ENCODE measurements at regions not wholly inside any gene's neighbourhood (a gene's known extent, or its start where the extent isn't known, plus 50 kb on each side); places are given as distances from the start of the nearest gene placed in this dataset.

GRCh38 chr1:86218859-86219258, 62.3 kb upstream of the COL24A1 start:
- Histone ChIP-seq H3K36me3 (ENCODE audit: control insufficient read depth in 2 of 4, insufficient read depth in 4 of 4, low read length in 3 of 4) (no peaks in the 10 kb centered on the region), H2BK5ac (ENCODE audit: low read depth, low read length) (no peak overlapping the region), H3K4me1 (replicated peaks in 1 of 4; ENCODE audit: control insufficient read depth in 3 of 4, insufficient read depth in 4 of 4, low read length in 3 of 4) (no peaks in the 10 kb centered on the region), H3K9ac (replicated peaks in 1 of 4; ENCODE audit: extremely low read depth in 1 of 4, low read depth in 3 of 4, low read length in 3 of 4) (no peak overlapping the region), H3K4ac (replicated peaks; ENCODE audit: insufficient read length, low read depth, low read length) (no peak overlapping the region), H3K14ac (ENCODE audit: insufficient read length) (no peak overlapping the region), H3K79me2 (ENCODE audit: control insufficient read depth in 1 of 2, insufficient read depth in 2 of 2, low read length in 2 of 2) (no peaks in the 10 kb centered on the region), H3K23ac (ENCODE audit: insufficient read length) (no peak overlapping the region), H3K27me3 (replicated peaks in 1 of 4; ENCODE audit: control insufficient read depth in 3 of 4, extremely low read depth in 1 of 4, insufficient read depth in 3 of 4, low read length in 3 of 4) (no peaks in the 10 kb centered on the region), H3K23me2 (ENCODE audit: low read depth, low read length) (no peaks in the 10 kb centered on the region), H2BK120ac (replicated peaks; ENCODE audit: low read depth, low read length) (no peak overlapping the region), H4K5ac (ENCODE audit: insufficient read length, low read depth, low read length) (no peak overlapping the region), H2AFZ (ENCODE audit: low read length) (no peak overlapping the region), H2AK5ac (ENCODE audit: low read depth, low read length) (no peak overlapping the region), H2BK15ac (ENCODE audit: low read length) (no peak overlapping the region), H3K9me3 (ENCODE audit: insufficient read depth in 2 of 2, low read depth in 1 of 2, low read length in 1 of 2) (no peaks in the 10 kb centered on the region; a peak in 1 of 4 replicates), H4K8ac (ENCODE audit: extremely low read depth, insufficient read depth, low read length) (no peak overlapping the region), H4K91ac (replicated peaks; ENCODE audit: insufficient read length, low read length) (no peak overlapping the region), H3K18ac (ENCODE audit: extremely low read depth, low read length) (no peak overlapping the region), H4K20me1 (replicated peaks in 1 of 2; ENCODE audit: control insufficient read depth in 1 of 2, insufficient read depth in 2 of 2, low read length in 2 of 2) (no peaks in the 10 kb centered on the region), H2BK20ac (ENCODE audit: low read length) (no peak overlapping the region), H3K4me3 (ENCODE audit: extremely low read depth in 1 of 4, insufficient read depth in 2 of 4, low read depth in 3 of 4, low read length in 4 of 4) (no peak overlapping the region), H3K79me1 (ENCODE audit: low read depth, low read length) (no peaks in the 10 kb centered on the region), H2BK12ac (ENCODE audit: low read depth, low read length) (no peak overlapping the region), H3K4me2 (ENCODE audit: insufficient read depth in 1 of 2, low read depth in 2 of 2, low read length in 2 of 2) (no peak overlapping the region), H3K56ac (replicated peaks; ENCODE audit: insufficient read length, low read depth, low read length) (no peak overlapping the region), H3K27ac (ENCODE audit: low read depth, low read length) (no peak overlapping the region)
- 88% methylated on average over 5 of the region's 5 CpGs; no CpG with 5 or more reads in 1 of the 2 experiments for WGBS, 2 experiments (ENCODE audit: extremely low coverage in 1 of 2, insufficient coverage in 1 of 2, insufficient read length in 1 of 2, insufficient replicate concordance in 2 of 2, low coverage in 1 of 2, low lambda C conversion rate in 2 of 2, missing lambda C conversion rate in 1 of 2)
- no peak for TF ChIP-seq SIN3A (conservative IDR thresholded peaks at IDR 0.05 in 1 of 2, IDR thresholded peaks at IDR 0.05 in 1 of 2; ENCODE audit: low read depth in 1 of 2, low read length in 2 of 2)
- no peak for TF ChIP-seq TAF1 (IDR thresholded peaks at IDR 0.05; ENCODE audit: low read depth, low read length)
- no peak for TF ChIP-seq USF2 (IDR thresholded peaks at IDR 0.05; ENCODE audit: low read length)
- TF ChIP-seq TEAD4 (IDR thresholded peaks at IDR 0.05; ENCODE audit: low read depth, low read length) = no peak
- TF ChIP-seq CREB1 (IDR thresholded peaks at IDR 0.05) = no peak
- TF ChIP-seq EZH2 (IDR thresholded peaks at IDR 0.05; ENCODE audit: low read depth, low read length, severe bottlenecking) = no peak
- FAIRE-seq (no peak), DNase-seq (ENCODE audit: low read depth in 1 of 2, low spot score in 2 of 2) (no peak)
- CTCF ChIA-PET (ENCODE audit: partially characterized antibody) = no interaction called here
- POLR2A ChIA-PET (ENCODE audit: partially characterized antibody) = no interaction called here

Data from H1 (cell line).